GM12878 (cell line): ENCODE measurements at regions not wholly inside any gene's neighbourhood (a gene's known extent, or its start where the extent isn't known, plus 50 kb on each side); places are given as distances from the start of the nearest gene placed in this dataset.

Source experiments
- ATAC-seq: fragments of 200-7000 bp; cut with Tn5 transposase; 3 replicates; pipeline ENCODE4 v1.9.1; 2020; ENCODE audit warnings: mild to moderate bottlenecking, moderate library complexity
- BruUV-seq: library from RNA; stranded (reverse); fragments of 400-500 nt; replicated peaks from 2 replicates; lab custom pipeline; 2021; lab: Mats Ljungman, UMichigan
- CTCF ChIA-PET: fragments of 300-600 bp; sonication (Branson Sonifier 250); formaldehyde crosslinking; extraction: SDS; loops from one replicate; lab custom pipeline; 2021; ENCODE audit warnings: inconsistent platforms; lab: Yijun Ruan, JAX
- POLR2A ChIA-PET: fragments of 350-600 bp; formaldehyde crosslinking; extraction: SDS; loops from one replicate; lab custom pipeline; 2021; ENCODE audit warnings: inconsistent platforms; lab: Charles Lee
- RAD21 ChIA-PET: fragments of 300-600 bp; sonication (Branson Sonifier 250); formaldehyde crosslinking; loops from one replicate; lab custom pipeline; 2023; ENCODE audit warnings: antibody characterized with exemption; ENCODE audit not compliant: unreplicated experiment; lab: Charles Lee
- SMC1A ChIA-PET: fragments of 300-600 bp; sonication (Branson Sonifier 250); formaldehyde crosslinking; loops from one replicate; lab custom pipeline; 2023; ENCODE audit not compliant: unreplicated experiment, uncharacterized antibody; lab: Charles Lee
- DNase-seq: peaks from one replicate; pipeline ENCODE4 v3.0.0-alpha.2; 2011; ENCODE audit warnings: low read depth, low spot score
- FAIRE-seq: peaks from 3 replicates; lab custom pipeline; 2011; peaks lifted over from hg19 to GRCh38; lab: Jason Lieb, UNC
- H2AFZ ChIP-seq: 2 replicates; pipeline ENCODE4 v1.6.0; 2011; ENCODE audit warnings: low read depth, low read length, control low read depth; ENCODE audit not compliant: control insufficient read depth
- H3K27ac ChIP-seq: 2 replicates; pipeline ENCODE4 v1.5.1; 2011; ENCODE audit warnings: control low read depth; ENCODE audit not compliant: control insufficient read depth, insufficient read depth
- H3K27me3 ChIP-seq, 2 experiments: replicated peaks in 1 of 2; 2 replicates each; pipeline versions ENCODE4 v1.6.0 to v1.6.1; 2011; ENCODE audit warnings: low read length in 1 of 2; ENCODE audit not compliant: control insufficient read depth in 2 of 2, insufficient read depth in 2 of 2
- H3K36me3 ChIP-seq, 2 experiments: 2 replicates each; pipeline ENCODE4 v1.5.1; 2011; ENCODE audit warnings: low read length in 1 of 2; ENCODE audit not compliant: control insufficient read depth in 2 of 2, insufficient read depth in 2 of 2
- H3K4me1 ChIP-seq: 2 replicates; pipeline ENCODE4 v1.6.1; 2011; ENCODE audit warnings: mild to moderate bottlenecking, low read length, moderate library complexity, mixed read lengths; ENCODE audit not compliant: control insufficient read depth, insufficient read depth
- H3K4me2 ChIP-seq: 2 replicates; pipeline ENCODE4 v1.6.0; 2011; ENCODE audit warnings: control low read depth; ENCODE audit not compliant: control insufficient read depth, insufficient read depth
- H3K4me3 ChIP-seq: fragments of 200-600 bp; sonication (generic); 2 replicates; pipeline ENCODE4 v1.5.1; 2016
- H3K79me2 ChIP-seq: 2 replicates; pipeline ENCODE4 v1.6.0; 2011; ENCODE audit warnings: low read length; ENCODE audit not compliant: control insufficient read depth, insufficient read depth
- H3K9ac ChIP-seq: 2 replicates; pipeline ENCODE4 v1.8.0; 2011; ENCODE audit warnings: low read length, control low read depth, mixed read lengths; ENCODE audit not compliant: control insufficient read depth, insufficient read depth
- H3K9me3 ChIP-seq: replicated peaks from 3 replicates; pipeline ENCODE4 v1.5.1; 2011; ENCODE audit warnings: mild to moderate bottlenecking, low read length; ENCODE audit not compliant: control insufficient read depth, insufficient read depth
- H4K20me1 ChIP-seq: 2 replicates; pipeline ENCODE4 v1.6.0; 2011; ENCODE audit not compliant: control insufficient read depth, insufficient read depth
- CEBPB ChIP-seq, 2 experiments: fragments of 150-350 bp in 1 of 2; IDR thresholded peaks; 2 replicates each; pipeline ENCODE4 v1.6.1; 2012 to 2014; ENCODE audit warnings: low read depth in 2 of 2, low read length in 2 of 2, borderline replicate concordance in 1 of 2, inconsistent platforms in 1 of 2
- CHD4 ChIP-seq: fragments of 200-600 bp; sonication (generic); IDR thresholded peaks from 2 replicates; pipeline ENCODE4 v1.6.1; 2016; ENCODE audit warnings: mild to moderate bottlenecking
- IKZF1 ChIP-seq: fragments of 450-650 bp; conservative IDR thresholded peaks from 2 replicates; pipeline ENCODE4 v1.6.1; 2017; ENCODE audit warnings: antibody characterized with exemption, mild to moderate bottlenecking
- IRF4 ChIP-seq: IDR thresholded peaks from 2 replicates; pipeline ENCODE4 v1.6.1; 2011; ENCODE audit warnings: low read depth, low read length
- NFIC ChIP-seq: IDR thresholded peaks from 2 replicates; pipeline ENCODE4 v1.6.1; 2012; ENCODE audit warnings: low read depth, mild to moderate bottlenecking, inconsistent platforms, low read length, moderate library complexity
- NFXL1 ChIP-seq: fragments of 450-650 bp; IDR thresholded peaks from 2 replicates; pipeline ENCODE4 v1.6.1; 2017; ENCODE audit warnings: antibody characterized with exemption, mild to moderate bottlenecking, borderline replicate concordance
- RELA ChIP-seq: fragments of 450-650 bp; IDR thresholded peaks from 2 replicates; pipeline ENCODE4 v1.8.0; 2014; ENCODE audit warnings: borderline replicate concordance; ENCODE audit not compliant: partially characterized antibody
- RFX5 ChIP-seq: IDR thresholded peaks from 2 replicates; pipeline ENCODE4 v1.6.1; 2011; ENCODE audit warnings: low read depth, low read length, improper control_type of control experiment
- SMC3 ChIP-seq: IDR thresholded peaks from 2 replicates; pipeline ENCODE4 v1.6.1; 2011; ENCODE audit warnings: low read length, improper control_type of control experiment, borderline replicate concordance
- SP1 ChIP-seq: IDR thresholded peaks from one replicate; pipeline ENCODE4 v1.6.1; 2011; ENCODE audit warnings: low read depth, low read length
- TARDBP ChIP-seq: IDR thresholded peaks from 2 replicates; pipeline ENCODE4 v1.6.1; 2016; ENCODE audit warnings: borderline replicate concordance
- ZNF24 ChIP-seq: fragments of 450-650 bp; IDR thresholded peaks from 2 replicates; pipeline ENCODE4 v1.6.1; 2017; ENCODE audit warnings: antibody characterized with exemption, mild to moderate bottlenecking
- ZNF622 ChIP-seq: fragments of 450-650 bp; IDR thresholded peaks from 2 replicates; pipeline ENCODE4 v1.6.1; 2017; ENCODE audit warnings: mild to moderate bottlenecking, inconsistent platforms
- WGBS: methylation state at CpG from one replicate; pipeline ENCODE4 v1.1.6; 2016; ENCODE audit warnings: low lambda C conversion rate; ENCODE audit not compliant: insufficient replicate concordance, insufficient coverage; ENCODE audit errors: missing lambda C conversion rate; 5-methylcytosine and 5-hydroxymethylcytosine counted together
- in situ Hi-C: fragments of 300-500 bp; cut with MboI; formaldehyde crosslinking; loops from 9 replicates; pipeline ENCODE4 v1.14.3; 2018; ENCODE audit warnings: mixed read lengths
- intact Hi-C: fragments of 100-400 bp; cut with micrococcal nuclease; formaldehyde crosslinking; loops from one replicate; pipeline ENCODE4 v1.14.2; 2022; ENCODE audit not compliant: unreplicated experiment
- TF ChIP-seq, protein P1 (sequence below): IDR thresholded peaks from 2 replicates; pipeline ENCODE4 v1.6.1; 2011; ENCODE audit warnings: low read depth, mild to moderate bottlenecking, low read length, moderate library complexity, borderline replicate concordance; ENCODE audit errors: extremely low read depth
- TF ChIP-seq, protein P2 (sequence below): IDR thresholded peaks from 2 replicates; pipeline ENCODE4 v1.6.1; 2012; ENCODE audit warnings: low read depth, low read length, improper control_type of control experiment

GRCh38 chr7:42381161-42381560, 144.2 kb upstream of the GLI3 start (continued):
- TF ChIP-seq CEBPB (IDR thresholded peaks at IDR 0.05; ENCODE audit: borderline replicate concordance in 1 of 2, low read depth in 2 of 2, low read length in 2 of 2) (no peak), IKZF1 (no peak)

DNA sequence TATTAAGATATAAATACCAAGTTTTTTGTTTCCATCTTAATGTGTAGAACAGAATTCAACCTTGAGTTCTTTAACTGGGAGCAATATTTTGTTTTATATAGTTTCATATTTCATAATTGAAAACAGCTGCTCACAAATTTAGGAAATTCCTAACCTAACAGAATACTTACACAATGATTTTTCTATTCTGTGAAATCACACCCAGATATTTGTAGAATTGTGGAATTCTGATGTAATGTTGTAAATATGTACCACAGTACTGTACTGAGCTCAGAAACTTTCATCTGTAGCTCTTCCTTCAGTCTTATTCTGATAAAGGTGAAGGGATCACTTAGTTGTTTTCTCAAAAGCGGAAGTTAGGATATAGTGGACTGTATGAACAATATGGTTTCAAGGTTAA, 143.4 kb upstream of the GLI3 start:
- ChIA-PET RAD21 (no interaction called here), CTCF (no interaction called here), POLR2A (no interaction called here), SMC1A (no interaction called here)
- intact Hi-C loops (no loop called here), in situ Hi-C loops (no loop called here)
- no TSS peak for BruUV-seq
- Histone ChIP-seq H3K4me1 (no peaks in the 10 kb centered on the region), H3K36me3 (no peaks in the 10 kb centered on the region), H3K4me2 (no peak overlapping the region), H4K20me1 (no peaks in the 10 kb centered on the region), H3K4me3 (no peak overlapping the region), H3K27ac (no peak overlapping the region), H3K79me2 (no peaks in the 10 kb centered on the region), H3K9ac (no peak overlapping the region), H3K9me3 (no peaks in the 10 kb centered on the region), H3K27me3 (no peaks in the 10 kb centered on the region), H2AFZ (no peak overlapping the region)
- ATAC-seq: no peak
- no peak for DNase-seq
- WGBS: 5% methylated on average over 1 of the region's 1 CpG
- no peak for FAIRE-seq
- TF ChIP-seq CHD4: no peak
- TF ChIP-seq, protein P1, sequence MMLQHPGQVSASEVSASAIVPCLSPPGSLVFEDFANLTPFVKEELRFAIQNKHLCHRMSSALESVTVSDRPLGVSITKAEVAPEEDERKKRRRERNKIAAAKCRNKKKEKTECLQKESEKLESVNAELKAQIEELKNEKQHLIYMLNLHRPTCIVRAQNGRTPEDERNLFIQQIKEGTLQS: no peak
- no peak for TF ChIP-seq TARDBP
- TF ChIP-seq, protein P2, sequence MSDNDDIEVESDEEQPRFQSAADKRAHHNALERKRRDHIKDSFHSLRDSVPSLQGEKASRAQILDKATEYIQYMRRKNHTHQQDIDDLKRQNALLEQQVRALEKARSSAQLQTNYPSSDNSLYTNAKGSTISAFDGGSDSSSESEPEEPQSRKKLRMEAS: no peak
- TF ChIP-seq NFIC: no peak
- no peak for TF ChIP-seq ZNF622
- TF ChIP-seq SP1: no peak
- TF ChIP-seq IRF4: no peak
- no peak for TF ChIP-seq SMC3
- no peak for TF ChIP-seq RELA
- no peak for TF ChIP-seq ZNF24
- no peak for TF ChIP-seq RFX5
- TF ChIP-seq NFXL1: no peak
